GM19238 (cell line): ENCODE measurements at regions not wholly inside any gene's neighbourhood (a gene's known extent, or its start where the extent isn't known, plus 50 kb on each side); places are given as distances from the start of the nearest gene placed in this dataset.
"Not testable (repeated sequence)": the region's sequence is repeated elsewhere in the genome, so short reads cannot be mapped to it uniquely, and the experiment has no call there.

ENCODE experiments used
- DNase-seq: peaks from one replicate; pipeline ENCODE4 v3.0.0; 2011; ENCODE audit warnings: low spot score; ENCODE audit not compliant: insufficient read length

GRCh38 chr1:101367630-101368029 lies 130.8 kb downstream of the S1PR1 start:
- no peak for DNase-seq

DNA sequence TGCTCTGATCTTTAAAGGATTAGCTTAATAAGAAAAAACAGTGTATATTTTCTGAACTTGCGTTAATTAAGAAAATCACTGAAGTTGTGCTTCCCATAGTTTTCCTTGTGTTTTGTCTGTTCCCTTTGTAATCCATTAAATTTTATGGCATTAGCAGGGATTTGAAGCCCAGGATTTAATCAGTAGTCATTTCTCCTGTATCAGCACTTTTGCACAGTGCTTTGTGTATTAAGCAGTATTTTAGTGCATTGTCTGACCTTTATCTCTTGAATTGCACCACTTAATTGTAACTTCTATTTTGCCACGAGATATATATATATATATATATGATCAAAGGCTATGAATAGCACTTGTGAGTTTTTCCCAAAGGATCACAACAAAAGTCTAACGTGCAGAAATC lies 133.7 kb downstream of the S1PR1 start:
- no peak for DNase-seq

DNA sequence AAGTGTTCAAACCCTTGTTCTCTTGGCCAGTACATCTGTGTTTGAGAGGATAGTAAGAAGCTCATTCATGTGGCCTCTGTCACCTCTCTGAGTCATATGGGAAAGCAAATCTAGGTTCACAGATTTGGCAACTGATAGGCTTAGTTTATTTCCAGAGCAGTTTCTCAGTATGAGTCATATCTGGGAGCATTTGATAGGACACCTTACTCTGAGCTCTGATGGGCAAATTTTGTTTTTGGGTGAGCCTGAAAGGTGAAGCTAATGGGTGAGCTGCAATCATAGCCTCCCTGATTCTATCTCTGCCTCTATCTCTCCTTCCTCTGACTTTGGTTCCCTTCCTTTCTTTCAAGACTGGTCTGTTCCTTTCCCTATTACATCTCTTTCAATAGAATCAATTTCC lies 134.4 kb downstream of the S1PR1 start:
- DNase-seq, result peak; percentile 16

- DNase-seq, result no peak
Measured at GRCh38 chr1:101373570-101373969, 136.8 kb downstream of the S1PR1 start.

- DNase-seq, result not testable (repeated sequence)
Measured at GRCh38 chr1:101375448-101375847, 138.6 kb downstream of the S1PR1 start.

- no peak for DNase-seq
Measured at GRCh38 chr1:101376121-101377083, 139.6 kb downstream of the S1PR1 start.

DNA sequence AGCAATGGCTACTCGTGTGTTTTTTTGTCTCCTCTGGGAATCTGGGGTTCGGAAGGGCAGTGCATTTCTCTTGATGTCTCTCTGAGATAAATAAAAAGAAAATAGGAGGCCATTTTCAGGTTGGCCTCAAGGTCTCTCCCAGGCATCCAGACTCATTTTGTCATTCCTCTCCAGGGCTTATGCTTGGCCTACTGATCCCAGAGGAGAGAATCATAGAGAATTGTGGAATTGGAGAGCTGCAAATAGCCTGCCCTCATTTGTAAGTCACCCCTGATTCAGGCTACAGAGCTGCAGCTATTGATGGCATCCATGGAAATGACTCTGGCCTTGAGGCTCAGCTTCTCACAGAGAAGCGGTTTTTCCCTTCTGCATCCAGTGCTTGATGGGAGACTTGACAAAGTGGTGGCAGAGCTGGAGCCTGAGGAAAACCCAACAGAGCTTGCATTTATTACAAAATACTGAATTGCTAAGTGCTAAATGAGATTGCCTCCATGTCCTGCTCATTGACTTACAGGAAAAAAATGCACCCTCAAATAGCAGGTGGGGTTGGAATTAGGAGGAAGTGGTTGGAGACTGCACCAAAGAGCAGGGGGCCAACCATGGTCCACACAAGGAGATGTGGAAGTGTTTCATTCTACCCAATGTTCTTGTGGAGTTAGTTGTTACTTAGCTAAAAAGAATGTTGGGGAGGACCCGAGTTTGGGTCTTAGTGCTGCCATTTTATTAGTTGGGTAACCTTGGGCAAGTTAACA lies 140.4 kb downstream of the S1PR1 start:
- no peak for DNase-seq

GRCh38 chr1:101379037-101379436 lies 142.2 kb downstream of the S1PR1 start:
- DNase-seq, result no peak

GRCh38 chr1:101379950-101380349 lies 143.1 kb downstream of the S1PR1 start:
- no peak for DNase-seq

DNA sequence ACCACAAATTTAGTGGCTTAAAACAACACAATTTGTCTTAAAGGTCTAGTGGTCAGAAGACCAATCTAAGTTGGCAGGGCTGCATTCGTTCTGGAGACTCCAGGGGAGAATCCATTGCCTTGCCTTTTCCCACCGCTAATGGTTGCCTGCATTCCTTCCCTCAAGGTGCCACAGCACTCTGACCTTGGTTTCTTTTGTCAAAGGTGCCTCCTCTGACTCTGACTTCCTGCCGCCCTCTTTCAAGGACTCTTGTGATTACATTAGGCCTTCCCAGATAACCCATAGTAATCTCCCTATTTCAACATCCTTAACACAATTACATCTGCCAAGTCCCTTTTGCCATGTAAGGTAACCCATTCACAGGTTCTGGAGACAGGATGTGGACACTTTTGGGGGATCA lies 145.3 kb downstream of the S1PR1 start:
- no peak for DNase-seq

DNA sequence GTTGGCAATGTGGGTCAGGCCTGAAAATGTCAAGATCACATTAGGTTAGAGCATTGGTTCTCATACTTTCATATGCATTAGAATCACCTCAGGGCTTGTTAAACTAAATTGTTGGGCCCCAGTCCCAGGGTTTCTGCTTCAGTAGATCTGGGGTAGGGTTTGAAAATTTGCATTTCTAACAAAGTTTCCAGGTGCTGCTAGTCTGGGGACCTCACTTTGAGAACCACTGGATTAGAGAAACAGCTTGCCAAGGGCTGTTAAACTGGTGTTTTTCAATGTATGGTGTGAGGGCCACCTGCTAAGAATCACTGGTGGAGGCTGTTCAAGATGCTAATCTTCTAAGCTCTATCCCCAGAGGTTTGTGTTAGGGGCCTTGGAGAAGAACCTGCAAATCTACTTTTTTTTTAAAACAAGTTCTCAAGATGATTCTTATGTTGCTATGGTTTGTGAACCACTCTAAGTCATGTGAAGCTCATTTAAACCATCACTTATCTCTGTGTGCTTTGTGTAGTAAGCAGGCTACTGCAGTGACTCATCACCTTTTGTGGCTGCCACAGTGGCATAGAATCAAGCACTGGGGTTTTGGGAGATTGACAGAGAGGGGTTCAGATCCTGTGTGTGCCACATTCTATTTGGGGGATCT lies 152.2 kb downstream of the S1PR1 start:
- peak; percentile 13 for DNase-seq

DNA sequence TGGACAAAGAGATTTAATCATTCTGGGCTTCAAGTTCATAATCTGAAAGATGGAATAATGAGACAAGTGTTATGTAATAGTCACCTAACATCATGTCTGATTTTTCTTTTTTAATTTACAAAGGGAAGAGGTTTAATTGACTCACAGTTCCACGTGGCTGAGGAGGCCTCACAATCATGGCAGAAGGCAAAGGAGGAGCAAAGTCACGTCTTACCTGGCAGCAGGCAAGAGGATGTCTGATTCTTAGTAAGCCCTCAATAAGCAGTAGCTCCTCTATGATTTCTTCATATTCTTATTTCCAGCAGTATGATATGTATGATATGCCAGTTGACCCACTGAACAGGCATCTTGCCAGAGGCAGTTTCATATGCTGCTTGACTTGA lies 152.7 kb downstream of the S1PR1 start:
- no peak for DNase-seq

DNA sequence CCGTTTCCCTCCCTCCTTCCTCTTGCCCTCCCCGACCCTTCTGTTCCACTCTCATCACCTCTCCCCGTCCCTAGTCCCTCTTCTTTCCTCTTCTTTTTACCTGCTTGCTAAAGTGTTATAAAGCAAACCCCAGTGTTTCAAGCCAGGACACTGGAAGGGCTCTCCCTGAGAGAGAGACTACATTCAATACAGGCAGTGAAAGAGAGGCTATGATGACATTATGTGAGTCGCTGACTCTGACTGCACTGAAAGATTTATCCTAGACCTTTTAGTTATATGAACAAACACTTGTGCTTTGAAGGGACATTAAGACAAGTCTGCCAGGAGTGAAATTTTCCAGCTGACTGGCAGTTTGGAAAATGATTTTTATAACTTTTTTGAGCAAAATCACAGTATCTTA lies 155.7 kb downstream of the S1PR1 start:
- no peak for DNase-seq

DNA sequence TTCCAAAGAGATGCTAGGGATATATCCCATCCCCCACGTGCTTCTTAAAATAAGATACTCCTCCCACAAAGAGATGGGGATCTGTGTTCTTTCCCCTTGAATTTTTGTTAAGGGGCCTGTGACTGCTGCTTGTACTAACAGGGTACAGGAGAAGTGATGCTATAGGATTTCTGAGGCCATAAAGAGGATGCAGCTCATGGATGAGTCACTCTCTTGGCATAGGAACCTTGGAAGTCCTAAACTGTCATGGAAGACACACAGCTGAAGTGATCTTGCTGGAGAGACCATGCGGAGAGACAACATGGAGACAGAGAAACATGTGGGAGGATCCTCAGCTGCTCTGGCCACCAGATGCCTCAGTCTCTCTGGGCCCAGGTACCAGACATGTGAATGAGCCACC lies 157.2 kb downstream of the S1PR1 start:
- no peak for DNase-seq

DNA sequence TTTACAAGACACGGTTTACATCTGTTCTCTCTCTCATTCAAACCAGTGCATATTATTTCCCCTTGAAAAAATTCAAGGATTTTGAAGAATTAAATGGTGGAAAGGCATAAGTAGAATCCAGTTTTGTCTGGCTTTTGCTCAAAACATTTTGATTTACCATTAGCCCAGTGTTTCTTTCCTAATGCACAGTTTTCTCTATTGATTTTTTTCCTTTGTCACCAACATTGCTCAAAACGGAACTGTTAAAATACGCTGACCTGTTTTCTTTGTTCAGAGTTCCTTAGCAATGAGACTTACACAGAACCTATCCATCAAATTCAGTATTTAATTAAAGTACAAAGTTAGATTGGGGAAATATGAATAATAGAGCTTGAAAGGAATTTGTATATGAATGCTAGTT lies 162.4 kb downstream of the S1PR1 start:
- no peak for DNase-seq

- DNase-seq, result no peak
Measured at GRCh38 chr1:101406271-101406670, 169.5 kb downstream of the S1PR1 start.

DNA sequence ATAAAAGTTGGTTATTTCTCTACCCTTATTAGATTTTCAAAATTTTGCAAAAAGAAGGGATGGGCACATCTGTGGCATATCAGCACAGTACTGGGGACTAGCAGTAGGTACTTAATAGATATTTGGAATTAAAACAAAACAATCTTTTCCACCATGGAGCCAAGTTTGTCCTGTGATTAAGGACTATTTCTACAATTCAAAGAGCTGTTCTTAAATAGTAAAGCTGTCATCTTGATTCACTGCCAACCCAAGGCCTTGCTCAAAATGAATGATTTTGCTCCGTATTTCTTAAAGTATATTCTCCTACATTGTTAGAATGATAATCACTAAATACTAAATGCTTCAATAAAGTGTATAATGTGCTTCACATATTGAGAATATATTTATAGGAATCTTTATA lies 169.9 kb downstream of the S1PR1 start:
- DNase-seq, result no peak

GRCh38 chr1:101407505-101408211 lies 170.8 kb downstream of the S1PR1 start:
- peak; percentile 40 for DNase-seq

DNA sequence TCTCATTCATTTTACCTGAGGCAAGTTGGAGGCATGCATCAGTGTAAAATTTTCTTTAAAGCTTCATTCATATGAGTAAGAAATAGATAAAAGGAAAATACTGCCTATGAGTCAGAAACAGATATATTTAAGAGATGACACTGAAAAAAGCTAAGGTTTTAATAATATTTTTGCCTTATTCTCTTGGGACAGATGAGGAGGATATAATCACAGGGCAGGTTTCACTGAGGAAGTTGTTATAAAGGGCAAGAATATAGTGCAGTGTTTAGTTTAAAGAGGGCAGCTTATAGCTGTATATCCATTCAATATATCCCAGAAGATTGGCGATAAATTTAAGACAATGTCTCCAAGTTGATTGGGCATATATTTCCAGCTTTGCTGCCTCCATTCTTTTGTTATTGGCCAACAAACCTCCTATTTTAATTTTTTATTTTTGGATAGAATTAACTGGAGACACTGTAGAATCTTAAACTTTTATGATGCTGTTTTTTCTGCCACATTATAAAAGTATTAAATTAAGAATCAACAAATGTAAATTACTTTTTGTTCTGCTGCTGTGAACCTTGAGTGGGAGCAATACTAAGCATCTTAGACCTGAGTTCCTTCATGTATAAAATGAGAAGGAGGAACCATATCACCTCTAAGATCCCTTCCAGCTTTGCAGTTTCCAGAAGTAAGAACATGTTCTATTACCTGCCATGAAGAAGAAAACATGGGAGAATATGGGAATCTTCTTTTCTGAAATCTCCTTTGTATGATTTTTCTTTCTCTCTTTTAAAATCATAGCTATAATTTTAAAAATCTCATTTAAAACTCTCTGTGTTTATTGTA lies 171.6 kb downstream of the S1PR1 start:
- DNase-seq, result no peak

GRCh38 chr1:101409102-101409501 lies 172.3 kb downstream of the S1PR1 start:
- DNase-seq, result no peak
